GM19023 (cell line): ENCODE measurements at regions not wholly inside any gene's neighbourhood (a gene's known extent, or its start where the extent isn't known, plus 50 kb on each side); places are given as distances from the start of the nearest gene placed in this dataset.
"Not testable (repeated sequence)": the region's sequence is repeated elsewhere in the genome, so short reads cannot be mapped to it uniquely, and the experiment has no call there.

Source experiments
- ATAC-seq: cut with Tn5 transposase; IDR thresholded peaks from one replicate; pipeline ENCODE4 v1.9.1; 2021; ENCODE audit warnings: mild to moderate bottlenecking, moderate library complexity; ENCODE audit not compliant: unreplicated experiment

DNA sequence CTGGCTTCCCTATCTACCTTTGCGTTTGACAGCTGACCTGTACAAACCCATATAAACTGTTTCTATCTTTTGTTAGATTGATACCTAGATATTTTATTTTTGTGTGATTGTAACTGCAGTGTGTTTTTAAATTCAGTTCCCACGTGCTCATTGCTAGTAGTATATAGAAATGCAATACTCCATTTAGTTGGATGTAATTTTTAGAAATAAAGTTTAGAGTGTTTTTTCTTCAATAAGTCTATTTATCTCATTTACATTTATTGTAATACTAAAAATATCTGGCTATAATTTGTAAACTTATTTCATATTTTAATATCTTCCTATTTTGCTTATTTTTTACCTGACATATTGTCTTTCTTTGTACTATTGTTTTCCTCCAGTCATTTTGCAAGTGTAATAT is 329.7 kb upstream of the ADARB2 start:
- no peak for ATAC-seq

DNA sequence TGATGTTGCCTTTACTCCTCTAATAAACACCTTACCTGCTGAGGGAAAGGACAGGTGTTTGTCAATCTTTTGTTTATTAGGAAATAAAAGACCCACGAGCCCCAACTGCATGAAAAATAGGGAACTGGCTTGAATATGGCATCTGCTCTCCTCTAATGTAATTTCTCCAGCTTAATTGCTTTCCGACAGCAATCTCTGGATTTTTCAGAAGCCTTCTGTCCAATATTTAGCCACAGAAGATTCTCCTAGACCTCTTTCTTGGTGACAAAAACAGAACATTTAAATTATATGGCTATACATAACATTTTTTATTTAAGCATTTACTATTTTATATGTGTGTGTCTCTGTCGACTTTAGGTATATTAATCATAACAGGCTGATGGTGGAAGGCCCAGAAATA is 317.4 kb upstream of the ADARB2 start:
- ATAC-seq: no peak

DNA sequence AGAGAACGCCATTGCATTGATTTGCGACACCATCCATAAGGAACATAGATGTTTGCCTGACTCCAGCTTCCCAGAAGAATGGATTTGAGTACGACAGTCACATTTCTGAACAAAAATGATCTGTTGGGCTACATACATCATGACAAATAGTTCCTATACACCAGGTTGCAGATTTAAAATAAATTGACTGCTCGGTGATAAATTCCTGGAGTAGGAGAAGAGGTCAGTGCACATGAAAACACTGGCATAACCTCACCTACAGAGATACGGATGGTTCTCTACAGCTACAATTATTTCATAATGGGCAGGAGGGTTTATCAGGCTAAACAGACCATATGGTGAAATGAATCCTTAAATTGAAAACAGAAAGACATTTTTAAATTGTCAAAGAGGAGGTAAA is 316.5 kb upstream of the ADARB2 start:
- no peak for ATAC-seq

DNA sequence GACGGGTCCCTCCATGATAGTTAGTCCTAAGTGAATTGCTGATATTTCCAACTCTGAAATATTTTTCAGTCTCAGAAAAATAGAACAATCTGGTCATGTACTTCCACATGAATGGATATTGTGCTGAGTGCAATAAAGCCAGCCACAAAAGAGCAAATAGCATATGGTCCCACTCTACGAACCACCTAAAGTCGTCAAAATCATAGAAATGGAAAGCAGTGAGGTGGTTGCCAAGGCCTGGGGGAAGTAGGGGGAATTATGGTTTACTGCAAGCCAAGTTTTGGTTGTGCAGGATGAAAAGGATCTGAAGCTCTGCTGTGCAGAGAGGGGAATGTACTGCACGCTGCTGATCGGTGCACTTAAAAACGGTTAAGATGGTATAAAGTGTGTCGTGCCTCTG is 313.8 kb upstream of the ADARB2 start:
- no peak for ATAC-seq

DNA sequence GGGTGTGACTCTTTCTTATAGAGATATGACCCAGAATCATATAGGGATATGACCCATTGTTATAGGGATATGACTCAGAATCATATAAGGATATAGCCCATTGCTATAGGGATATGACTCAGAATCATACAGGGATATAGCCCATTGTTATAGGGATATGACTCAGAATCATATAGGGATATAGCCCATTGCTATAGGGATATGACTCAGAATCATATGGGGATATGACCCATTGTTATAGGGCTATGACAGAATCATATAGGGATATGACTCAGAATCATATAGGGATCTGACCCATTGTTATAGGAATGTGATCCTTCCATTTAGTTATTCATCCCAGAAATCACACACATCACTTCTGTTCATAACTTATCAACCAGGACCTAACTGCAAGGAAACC is 312.2 kb upstream of the ADARB2 start:
- no peak for ATAC-seq

DNA sequence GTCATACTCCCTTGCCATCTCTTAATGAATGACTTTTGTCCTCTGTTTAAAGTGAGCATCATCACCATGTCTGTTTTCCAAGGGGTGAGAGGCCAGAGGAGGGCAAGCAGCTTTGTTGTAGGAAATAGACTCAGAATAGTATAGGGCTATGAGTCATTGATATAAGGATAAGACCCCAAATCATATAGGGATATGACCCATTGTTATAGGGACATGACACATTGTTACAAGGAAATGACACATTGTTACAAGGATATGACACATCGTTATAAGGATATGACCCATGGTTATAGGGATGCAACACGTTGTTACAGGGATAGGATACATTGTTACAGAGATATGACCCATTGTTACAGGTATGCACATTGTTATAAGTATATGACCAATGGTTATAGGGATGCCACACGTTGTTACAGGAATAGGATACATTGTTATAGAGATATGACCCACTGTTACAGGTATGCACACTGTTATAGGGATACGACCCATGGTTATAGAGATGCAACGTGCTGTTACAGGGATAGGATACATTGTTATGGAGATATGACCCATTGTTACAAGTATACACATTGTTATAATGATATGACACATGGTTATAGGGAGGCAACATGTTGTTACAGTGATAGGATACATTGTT is 311.1 kb upstream of the ADARB2 start:
- no peak for ATAC-seq

DNA sequence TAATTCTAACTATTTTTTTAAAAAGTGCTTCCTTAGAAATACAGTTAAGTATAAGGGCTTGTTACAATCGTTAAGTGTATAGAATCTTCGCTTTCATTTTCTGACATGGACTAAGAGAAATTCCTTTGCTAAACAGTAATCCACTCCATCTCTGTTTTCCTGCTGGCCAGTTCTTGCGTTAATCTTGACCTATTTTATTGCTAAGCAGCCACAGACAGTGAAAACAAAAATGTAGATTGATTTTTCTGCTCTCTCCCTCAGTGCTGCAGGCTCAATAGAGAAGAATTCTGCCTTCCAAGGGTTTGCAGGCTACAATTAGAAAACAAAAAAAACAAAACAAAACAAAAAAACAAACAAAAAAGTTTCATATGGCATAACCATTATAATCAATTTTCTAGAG is 310.4 kb upstream of the ADARB2 start:
- no peak for ATAC-seq

DNA sequence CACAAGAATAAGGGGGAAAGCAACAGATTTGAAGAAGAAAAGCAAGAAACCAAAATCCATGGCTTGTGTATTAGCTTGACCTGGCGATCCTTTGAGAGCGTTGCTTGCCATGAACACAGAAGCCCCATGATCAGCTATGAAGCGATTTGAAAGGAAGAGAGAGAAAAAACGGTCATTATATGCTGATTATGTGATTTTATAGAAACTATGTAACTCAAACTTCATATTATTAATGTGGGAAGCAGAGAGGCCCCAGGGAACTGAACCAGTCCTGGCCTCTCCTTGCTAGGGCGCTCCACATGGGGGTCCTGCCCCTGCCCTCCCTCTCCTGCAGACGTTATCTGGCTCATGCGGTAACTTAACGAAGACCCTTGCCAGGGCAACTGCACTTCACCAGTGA is 306.1 kb upstream of the ADARB2 start:
- no peak for ATAC-seq

DNA sequence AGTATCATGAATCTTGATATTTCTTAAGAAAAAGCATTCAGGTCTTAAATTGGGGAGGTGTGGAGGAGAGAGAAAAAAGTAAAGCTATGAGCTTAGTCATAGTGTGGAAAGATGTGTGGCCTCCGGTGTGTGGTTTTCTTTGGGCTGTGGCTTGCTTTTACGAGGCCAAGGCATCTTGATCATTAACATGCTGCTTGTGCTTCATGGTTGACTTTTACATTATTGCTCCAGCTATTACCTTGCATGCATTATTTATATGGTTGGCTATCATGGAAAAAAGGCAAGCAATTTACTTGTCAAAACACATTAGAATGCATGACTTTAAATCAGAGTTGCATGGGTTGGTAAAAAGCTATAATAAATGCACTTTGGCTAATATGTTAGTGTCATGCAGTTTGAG is 300.7 kb upstream of the ADARB2 start:
- no peak for ATAC-seq

DNA sequence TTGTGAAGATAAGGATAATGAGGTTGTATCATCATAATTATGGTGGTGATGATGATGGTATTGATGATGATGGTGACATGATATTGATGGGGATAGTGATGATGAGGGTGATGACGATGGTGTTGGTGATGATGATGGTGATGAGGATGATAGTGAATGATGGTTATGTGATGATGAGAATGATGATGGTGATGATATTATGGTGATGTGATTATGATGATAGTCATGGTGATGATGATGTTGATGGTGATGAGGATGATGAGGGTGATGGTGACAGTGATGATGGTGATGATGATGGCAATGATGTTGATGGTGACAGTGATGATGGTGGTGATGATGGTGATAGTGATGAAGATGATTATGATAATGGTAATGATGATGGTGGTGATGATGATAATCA is 299.9 kb upstream of the ADARB2 start:
- no peak for ATAC-seq

DNA sequence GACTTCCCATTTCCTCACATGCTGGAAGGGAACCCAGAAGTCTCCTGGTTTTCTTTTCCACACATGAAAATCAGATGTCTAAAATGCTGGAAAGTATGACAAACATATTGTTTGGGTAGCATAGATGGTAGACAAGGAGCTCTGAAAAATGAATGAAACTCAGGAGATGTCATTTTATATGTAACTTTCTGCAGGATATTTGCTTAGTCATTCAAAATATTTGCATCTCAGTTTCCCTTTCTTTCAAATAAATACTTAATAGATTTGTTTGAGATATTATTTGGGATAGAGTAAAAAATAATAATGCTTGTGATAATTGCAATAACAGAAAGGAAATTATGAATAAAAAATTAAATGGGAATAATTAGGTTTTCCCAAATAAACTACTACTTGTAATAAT is 298.9 kb upstream of the ADARB2 start:
- no peak for ATAC-seq

DNA sequence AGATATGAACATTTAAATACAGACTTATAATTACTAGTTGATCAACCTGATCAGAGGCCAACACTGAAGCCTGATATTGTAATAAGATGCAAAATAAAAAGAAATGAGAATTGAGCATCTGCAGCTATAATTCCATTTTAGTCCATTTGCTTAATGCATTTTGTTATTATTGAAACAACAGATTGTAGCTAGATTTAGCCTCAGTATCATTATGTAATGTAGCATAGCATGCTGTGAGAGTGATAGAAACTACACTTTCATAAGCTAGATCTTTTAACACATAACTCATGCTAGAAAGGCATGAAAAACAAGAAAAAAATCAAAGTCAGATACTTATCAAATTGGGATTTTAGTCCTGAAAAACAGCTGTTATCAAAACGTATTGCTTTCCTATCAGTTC is 292.7 kb upstream of the ADARB2 start:
- no peak for ATAC-seq

DNA sequence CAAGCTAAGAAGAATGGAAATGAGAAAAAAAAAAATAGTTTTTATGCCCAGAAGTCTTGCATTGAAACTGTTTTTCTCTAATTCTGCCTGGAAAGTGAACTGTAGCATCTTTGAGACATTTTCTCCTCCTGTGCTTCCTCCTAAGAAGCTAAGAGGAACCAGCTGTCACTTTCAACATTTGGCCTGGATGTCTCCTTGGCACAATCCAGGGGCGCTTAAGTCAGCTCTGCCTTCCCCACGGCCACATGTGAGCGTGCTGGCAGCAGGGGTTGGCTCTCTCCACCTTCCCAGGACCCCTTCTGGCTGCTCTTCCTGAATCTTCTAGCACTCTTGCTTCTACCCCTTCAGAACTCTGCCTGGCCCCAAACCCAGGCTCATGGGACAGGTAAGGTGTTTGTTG is 289.6 kb upstream of the ADARB2 start:
- no peak for ATAC-seq

DNA sequence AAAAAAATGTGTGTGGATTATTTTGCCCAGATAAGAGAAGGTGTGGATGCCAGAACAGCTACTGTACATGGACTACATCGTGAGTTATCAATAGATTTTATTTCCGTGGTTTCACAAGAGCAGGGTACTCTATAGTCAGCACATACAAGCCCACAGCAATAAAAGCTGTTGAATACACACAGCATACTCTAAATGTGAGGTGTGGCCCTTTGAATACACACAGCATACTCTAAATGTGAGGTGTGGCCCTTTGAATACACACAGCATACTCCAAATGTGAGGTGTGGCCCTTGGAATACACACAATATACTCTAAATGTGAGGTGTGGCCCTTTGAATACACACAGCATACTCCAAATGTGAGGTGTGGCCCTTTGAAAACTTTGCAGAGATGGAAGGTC is 287.4 kb upstream of the ADARB2 start:
- not testable (repeated sequence) for ATAC-seq

DNA sequence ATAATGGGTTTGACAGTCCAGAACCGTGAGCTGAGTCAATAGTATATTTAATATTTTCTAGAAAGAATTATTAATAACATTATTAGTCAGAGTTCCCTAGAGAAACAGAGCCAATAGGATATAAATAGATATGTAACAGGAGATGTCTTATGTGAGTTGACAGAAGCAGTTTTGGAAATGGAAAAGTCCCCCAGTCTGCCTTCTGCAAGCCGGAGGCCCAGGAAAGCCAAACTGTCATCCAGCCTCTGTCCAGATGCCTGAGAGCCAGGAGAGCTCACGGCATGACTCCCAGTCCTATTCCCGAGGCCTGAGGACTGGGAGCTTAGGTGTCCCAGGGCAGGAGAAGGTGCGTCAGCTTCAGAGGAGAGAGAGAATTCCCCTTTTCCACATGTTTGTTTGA is 286.4 kb upstream of the ADARB2 start:
- no peak for ATAC-seq

DNA sequence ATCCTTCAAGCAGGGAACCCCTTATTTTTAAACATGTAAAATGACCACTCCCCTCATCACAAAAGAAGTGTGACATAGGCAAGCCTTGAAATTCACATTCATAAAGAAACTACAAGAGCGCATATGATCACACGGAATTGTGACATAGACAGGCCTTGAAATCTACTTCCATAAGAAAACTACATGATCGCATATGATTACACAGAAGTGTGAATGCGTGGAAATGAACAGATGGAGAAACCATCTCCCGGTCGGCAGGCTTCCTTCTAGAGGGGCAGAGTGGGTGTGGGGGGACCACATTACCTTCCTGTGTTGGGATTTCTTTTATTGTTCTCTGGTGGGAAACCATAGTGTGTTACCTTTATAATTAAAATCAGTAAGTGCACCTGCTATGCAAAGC is 285.1 kb upstream of the ADARB2 start:
- ATAC-seq: no peak

DNA sequence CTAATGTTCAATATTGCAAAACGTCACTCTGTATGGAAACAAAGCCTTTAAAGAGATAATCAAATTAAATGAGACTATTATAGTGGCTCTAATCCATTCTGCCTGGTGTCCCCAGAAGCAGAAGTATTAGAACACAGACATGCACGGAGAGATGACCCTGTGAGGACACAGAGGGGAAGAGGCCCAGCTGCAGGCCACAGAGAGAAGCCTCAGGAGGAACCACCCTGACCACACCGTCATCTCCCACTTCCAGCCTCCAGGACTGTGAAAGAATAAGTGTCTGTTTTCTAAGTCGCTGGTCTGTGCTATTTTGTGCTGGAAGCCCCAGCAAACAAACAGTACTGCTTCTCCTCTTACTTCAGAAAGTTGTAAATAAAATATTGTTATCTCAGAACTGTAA is 283.5 kb upstream of the ADARB2 start:
- no peak for ATAC-seq

DNA sequence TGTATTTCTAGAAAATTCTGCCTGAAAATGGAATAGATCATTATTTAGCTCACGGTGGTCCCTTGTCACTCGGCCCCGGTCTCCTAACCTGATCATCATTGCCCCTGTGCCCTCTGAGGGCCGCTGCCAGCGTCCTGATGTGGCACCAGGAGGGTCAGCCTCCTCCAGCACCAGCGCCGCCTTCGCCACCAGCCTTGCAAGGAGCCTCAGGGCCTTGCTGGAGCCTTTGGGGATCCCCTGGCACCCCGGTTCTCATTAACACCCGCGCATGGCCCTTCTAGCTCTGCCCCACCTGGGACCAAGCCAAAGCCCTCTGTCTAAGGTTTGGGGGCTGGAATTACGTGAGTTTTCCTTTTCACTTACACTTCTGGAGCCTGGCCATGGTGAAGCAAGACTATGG is 282.5 kb upstream of the ADARB2 start:
- no peak for ATAC-seq

DNA sequence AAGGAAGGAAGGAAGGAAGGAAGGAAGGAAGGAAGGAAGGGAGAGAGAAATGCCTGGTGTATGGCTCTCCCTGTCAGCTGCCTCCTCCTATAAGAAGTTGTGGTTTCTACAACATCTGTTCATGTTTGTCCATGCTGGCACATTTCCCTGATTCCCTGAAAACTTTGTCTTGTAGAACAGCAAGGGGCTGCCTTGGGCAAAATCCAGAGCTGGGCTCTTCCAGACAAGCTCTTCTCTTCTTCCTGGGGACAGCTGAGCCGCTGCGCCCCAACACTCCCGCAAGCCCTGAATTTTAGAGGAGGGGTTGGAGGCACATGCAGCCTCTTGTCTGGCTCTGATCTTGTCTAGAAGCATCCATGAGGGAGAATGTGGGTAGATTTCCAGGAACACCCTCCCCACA is 282.0 kb upstream of the ADARB2 start:
- ATAC-seq: no peak

DNA sequence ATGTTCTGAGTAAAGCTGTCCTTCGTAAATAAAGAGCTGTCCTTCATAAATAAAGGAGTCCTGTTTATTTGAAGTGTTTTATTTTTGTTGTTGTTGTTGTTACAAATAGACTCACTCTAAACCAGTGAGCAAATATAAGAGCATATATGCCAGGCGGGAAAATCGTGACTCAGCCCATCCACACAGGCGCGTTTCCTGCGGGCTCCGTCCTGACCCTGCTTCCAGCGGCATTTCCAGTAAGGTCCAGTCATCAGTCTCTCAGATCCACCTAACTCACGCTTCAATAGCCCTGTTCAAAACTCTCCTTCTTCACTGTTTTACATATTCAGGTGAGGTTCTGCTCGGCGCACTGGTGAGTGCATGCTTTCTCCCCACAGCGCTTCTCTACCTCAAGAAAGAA is 277.2 kb upstream of the ADARB2 start:
- no peak for ATAC-seq

DNA sequence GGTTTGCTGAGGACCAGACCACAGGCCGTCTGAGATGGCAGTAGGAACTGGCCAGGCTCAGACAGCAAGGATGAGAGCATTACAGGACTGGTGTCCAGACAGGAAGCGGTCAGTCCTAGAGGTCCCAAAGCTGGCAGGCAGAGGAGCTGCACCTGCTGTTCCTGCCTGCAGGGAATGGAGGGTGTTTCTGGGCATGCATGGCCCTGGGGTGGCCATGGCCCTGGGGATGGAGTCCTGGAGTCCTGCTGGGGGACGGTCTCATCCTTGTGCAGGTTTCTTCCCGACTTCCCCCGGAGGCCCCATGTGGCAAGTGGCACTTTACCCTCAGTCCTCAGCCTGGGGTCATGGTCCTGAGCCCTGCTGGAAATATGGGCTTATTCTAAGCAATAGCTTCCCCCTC is 274.9 kb upstream of the ADARB2 start:
- ATAC-seq: no peak

DNA sequence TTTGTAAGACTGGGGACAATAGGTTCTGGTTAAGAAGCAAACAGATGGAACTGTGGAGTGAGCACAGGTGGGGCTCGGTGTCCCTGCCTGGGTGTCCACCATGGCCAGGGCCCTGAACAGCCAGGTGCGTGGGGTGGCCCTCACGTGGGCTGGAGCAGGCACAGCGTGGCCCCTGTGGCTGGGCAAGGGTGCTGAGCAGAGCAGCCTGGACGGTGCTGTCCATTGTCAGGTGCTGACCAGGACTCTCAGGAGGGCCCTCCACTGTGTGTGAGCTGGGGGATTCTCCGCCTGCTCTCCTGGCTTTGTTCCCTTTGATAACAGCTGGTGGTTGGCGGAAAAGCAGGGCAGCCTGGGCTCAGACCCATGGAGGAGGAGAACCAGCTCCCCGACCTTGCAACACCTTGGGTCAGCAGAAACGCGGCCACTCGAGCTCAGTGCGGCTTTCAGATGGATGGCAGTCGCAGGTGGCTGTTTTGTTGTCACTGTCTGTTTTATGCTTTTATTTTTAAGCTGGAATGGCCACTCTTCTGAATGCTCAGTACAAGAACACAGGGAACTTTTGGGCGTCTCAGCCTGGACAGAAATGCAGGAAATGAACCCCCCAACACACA is 273.9 kb upstream of the ADARB2 start:
- no peak for ATAC-seq

DNA sequence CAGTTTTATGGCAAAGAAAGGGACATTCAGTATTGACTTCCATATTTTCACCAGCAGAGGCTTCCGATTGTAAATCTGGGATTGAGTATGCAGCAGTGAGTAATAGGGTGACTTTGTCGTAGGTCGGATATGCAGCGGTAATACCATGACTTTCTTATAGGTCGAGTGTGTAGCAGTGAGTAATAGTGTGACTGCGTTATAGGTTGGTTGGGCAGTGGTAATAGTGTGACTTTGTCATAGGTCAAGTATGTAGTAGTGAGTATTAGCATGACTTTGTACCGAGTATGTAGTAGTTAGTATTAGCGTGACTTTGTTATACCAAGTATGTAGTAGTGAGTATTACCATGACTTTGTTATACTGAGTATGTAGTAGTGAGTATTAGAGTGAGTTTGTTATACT is 268.2 kb upstream of the ADARB2 start:
- ATAC-seq: no peak
